Spleen (tissue), 7 donors: ENCODE measurements at regions not wholly inside any gene's neighbourhood (a gene's known extent, or its start where the extent isn't known, plus 50 kb on each side); places are given as distances from the start of the nearest gene placed in this dataset.

Source experiments
- CTCF ChIP-seq, 11 experiments: fragments of 200-600 bp in 7 of 11; fragments of 450-650 bp in 4 of 11; sonication (generic) in 4 of 11; IDR thresholded peaks in 8 of 11; conservative IDR thresholded peaks in 3 of 11; 1 replicate in 7 of 11; 2 replicates in 4 of 11; pipeline versions ENCODE4 v1.4.0 to v1.8.0; 2016 to 2021; ENCODE audit warnings: antibody characterized with exemption in 11 of 11, inconsistent platforms in 4 of 11, mild to moderate bottlenecking in 1 of 11
- POLR2AphosphoS5 ChIP-seq, 3 donors: sonication (generic); formaldehyde crosslinking; IDR thresholded peaks; one replicate each; pipeline ENCODE4 v1.5.1; 2017; ENCODE audit warnings: antibody characterized with exemption in 3 of 3
- donor health status: DM: no; HTN: no; CAD: no; lungs with moderate emphysema.
- donor health status: DM: no; HTN: no; CAD: no.
- donor health status: DM: no; HTN: no; CAD: no.

- TF ChIP-seq CTCF (IDR thresholded peaks at IDR 0.05 in 8 of 11, conservative IDR thresholded peaks at IDR 0.05 in 3 of 11) (no peak), POLR2AphosphoS5 (IDR thresholded peaks at IDR 0.05) (no peak)
These were observed 171.0 kb downstream of the TLE3 start for GRCh38 chr15:69926721-69927120.
